AG09319 (cell line): ENCODE measurements at regions not wholly inside any gene's neighbourhood (a gene's known extent, or its start where the extent isn't known, plus 50 kb on each side); places are given as distances from the start of the nearest gene placed in this dataset.

ENCODE experiments used
- DNase-seq: peaks from one replicate; pipeline ENCODE4 v3.0.0-alpha.2; 2010; ENCODE audit warnings: low read depth; ENCODE audit errors: extremely low read depth
- CTCF ChIP-seq: IDR thresholded peaks from 2 replicates; pipeline ENCODE4 v1.5.1; 2011; ENCODE audit warnings: low read depth, mild to moderate bottlenecking, inconsistent platforms, low read length, moderate library complexity

DNA sequence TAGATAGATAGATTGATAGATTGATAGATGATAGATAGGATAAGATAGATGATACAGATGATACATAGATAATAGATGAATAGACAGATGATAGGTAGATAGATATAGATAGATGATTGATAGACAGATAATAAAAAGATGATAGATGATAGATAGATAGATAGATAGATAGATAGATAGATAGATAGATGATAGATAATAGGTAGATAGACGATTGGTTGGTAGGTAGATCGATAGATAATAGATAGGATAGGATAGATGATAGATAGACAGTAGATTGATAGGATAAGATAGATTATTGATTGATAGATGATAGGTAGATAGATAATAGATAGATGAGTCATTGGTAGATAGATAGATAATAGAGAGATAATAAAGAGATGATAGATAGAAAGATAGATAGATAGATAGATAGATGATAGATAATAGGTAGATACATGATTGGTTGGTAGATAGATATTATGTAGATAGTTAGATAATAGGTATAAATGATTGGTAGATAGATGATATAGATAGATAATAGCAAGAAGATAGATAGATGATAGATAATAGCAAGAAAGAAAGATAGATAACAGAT is 109.4 kb upstream of the C16orf82 start:
- no peak for TF ChIP-seq CTCF
- DNase-seq = no peak

DNA sequence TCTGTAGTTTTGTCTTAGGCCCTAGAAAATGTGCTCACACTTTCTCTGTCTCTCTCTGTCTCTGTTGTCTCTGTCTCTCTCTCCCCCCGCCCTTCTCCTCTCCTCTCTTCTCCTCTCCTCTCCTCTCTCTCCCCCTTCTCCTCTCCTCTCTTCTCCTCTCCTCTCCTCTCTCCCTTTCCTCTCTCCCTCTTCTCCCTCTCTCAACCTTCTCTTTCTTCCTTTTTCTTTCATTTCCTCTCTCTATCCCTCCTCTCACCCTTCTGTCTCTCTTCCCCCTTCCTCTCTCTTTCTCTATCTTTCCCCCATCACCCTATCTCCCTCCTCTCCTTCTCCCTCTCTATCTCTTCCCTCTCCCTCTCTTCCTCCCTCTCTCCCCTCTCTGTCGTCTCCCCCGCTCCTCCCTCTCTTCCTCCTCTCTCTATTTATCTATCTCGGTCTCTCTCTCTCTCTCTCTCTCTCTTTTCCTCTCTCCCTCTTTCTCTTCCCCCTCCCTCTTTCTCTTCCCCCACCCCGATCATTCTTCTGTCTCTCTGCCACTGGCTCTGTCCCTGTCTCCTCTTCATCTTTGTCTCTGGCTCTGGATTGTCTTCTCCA is 107.2 kb upstream of the C16orf82 start:
- no peak for TF ChIP-seq CTCF
- DNase-seq = no peak

- DNase-seq = no peak
- TF ChIP-seq CTCF = no peak
Observed at GRCh38 chr16:26961459-26961858, 105.3 kb upstream of the C16orf82 start.

- DNase-seq = no peak
- peak; percentile 50 for TF ChIP-seq CTCF
Observed at GRCh38 chr16:26963109-26963508, 103.6 kb upstream of the C16orf82 start.

DNA sequence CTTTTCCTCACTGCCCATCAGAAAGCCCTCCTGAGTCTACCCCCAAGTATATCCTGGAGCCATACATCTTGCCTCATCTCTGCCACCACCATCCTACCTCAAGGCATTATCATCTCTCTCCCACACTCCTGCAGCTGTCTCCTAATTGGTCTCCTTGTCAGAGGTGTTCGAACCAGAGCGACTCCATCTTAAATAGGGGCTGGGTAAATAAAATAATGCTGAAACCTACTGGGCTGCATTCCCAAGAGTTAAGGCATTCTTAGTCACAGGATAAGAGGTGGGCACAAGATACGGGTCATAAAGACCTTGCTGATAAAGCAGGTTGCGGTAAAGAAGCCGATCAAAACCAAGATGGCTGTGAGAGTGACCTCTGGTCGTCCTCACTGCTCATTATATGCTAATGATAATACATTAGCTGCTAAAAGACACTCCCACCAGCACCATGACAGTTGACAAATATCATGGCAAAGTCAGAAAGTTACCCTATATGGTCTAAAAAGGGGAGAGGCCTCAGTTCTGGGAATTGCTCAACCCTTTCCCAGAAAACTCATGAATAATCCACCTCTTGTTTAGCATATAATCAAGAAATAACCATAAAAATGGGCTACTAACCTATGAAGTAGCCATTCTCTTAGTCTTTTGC is 97.0 kb upstream of the C16orf82 start:
- DNase-seq = no peak
- no peak for TF ChIP-seq CTCF

GRCh38 chr16:26970292-26970691 is 96.4 kb upstream of the C16orf82 start:
- DNase-seq = no peak
- no peak for TF ChIP-seq CTCF

GRCh38 chr16:26976873-26977272 is 89.9 kb upstream of the C16orf82 start:
- no peak for TF ChIP-seq CTCF
- DNase-seq = no peak
